Transverse colon (tissue), 4 donors: ENCODE measurements at regions not wholly inside any gene's neighbourhood (a gene's known extent, or its start where the extent isn't known, plus 50 kb on each side); places are given as distances from the start of the nearest gene placed in this dataset.

Source experiments
- EP300 ChIP-seq: sonication (generic); formaldehyde crosslinking; IDR thresholded peaks from one replicate; pipeline ENCODE4 v1.6.1; 2017; ENCODE audit warnings: antibody characterized with exemption, low read depth
- POLR2A ChIP-seq: fragments of 450-650 bp; IDR thresholded peaks from one replicate; pipeline ENCODE4 v1.6.1; 2016; ENCODE audit warnings: antibody characterized with exemption, mild to moderate bottlenecking, moderate library complexity
- POLR2AphosphoS5 ChIP-seq, 3 donors: sonication (generic); formaldehyde crosslinking; IDR thresholded peaks; one replicate each; pipeline ENCODE4 v1.6.1; 2016; ENCODE audit warnings: antibody characterized with exemption in 3 of 3
- TF ChIP-seq, protein P1 (sequence below), 5 experiments: fragments of 200-600 bp in 3 of 5; fragments of 450-650 bp in 2 of 5; sonication (generic) in 3 of 5; IDR thresholded peaks; 1 replicate in 2 of 5; 2 replicates in 3 of 5; pipeline ENCODE4 v1.5.1; 2016 to 2017; ENCODE audit warnings: antibody characterized with exemption in 5 of 5, inconsistent platforms in 3 of 5, mild to moderate bottlenecking in 2 of 5, moderate library complexity in 1 of 5

DNA sequence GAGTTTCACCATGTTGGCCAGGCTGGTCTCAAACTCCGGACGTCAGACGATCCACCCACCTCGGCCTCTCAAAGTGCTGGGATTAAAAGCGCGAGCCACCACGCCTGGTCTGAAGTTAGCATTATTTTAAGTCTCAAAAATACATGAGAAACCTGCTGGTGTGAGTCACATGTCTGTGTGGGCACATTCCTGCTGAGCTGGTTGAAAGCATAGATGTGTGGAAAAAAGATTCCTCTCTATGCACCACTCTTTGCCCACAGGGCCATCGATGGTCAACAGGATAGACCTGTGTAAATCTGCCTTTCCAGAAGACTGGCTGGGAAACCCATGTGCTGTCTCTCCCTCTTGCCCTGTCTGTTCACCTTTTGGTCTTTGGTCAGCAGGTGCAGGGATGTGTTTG lies 63.5 kb downstream of the CHRD start:
- TF ChIP-seq POLR2A = no peak
- TF ChIP-seq, protein P1, sequence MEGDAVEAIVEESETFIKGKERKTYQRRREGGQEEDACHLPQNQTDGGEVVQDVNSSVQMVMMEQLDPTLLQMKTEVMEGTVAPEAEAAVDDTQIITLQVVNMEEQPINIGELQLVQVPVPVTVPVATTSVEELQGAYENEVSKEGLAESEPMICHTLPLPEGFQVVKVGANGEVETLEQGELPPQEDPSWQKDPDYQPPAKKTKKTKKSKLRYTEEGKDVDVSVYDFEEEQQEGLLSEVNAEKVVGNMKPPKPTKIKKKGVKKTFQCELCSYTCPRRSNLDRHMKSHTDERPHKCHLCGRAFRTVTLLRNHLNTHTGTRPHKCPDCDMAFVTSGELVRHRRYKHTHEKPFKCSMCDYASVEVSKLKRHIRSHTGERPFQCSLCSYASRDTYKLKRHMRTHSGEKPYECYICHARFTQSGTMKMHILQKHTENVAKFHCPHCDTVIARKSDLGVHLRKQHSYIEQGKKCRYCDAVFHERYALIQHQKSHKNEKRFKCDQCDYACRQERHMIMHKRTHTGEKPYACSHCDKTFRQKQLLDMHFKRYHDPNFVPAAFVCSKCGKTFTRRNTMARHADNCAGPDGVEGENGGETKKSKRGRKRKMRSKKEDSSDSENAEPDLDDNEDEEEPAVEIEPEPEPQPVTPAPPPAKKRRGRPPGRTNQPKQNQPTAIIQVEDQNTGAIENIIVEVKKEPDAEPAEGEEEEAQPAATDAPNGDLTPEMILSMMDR (IDR thresholded peaks at IDR 0.05) = no peak
- no peak for TF ChIP-seq POLR2AphosphoS5 (IDR thresholded peaks at IDR 0.05)
- TF ChIP-seq EP300 = no peak
